Inferior parietal cortex (tissue), 1 donor: ENCODE measurements at regions not wholly inside any gene's neighbourhood (a gene's known extent, or its start where the extent isn't known, plus 50 kb on each side); places are given as distances from the start of the nearest gene placed in this dataset.
"Not testable (repeated sequence)": the region's sequence is repeated elsewhere in the genome, so short reads cannot be mapped to it uniquely, and the experiment has no call there.

Source experiments
- DNase-seq: peaks from one replicate; pipeline ENCODE4 v3.0.0-alpha.2; 2016; ENCODE audit errors: extremely low spot score

GRCh38 chr9:97103613-97104383 is 64.9 kb upstream of the CTSV start:
- not testable (repeated sequence) for DNase-seq

DNA sequence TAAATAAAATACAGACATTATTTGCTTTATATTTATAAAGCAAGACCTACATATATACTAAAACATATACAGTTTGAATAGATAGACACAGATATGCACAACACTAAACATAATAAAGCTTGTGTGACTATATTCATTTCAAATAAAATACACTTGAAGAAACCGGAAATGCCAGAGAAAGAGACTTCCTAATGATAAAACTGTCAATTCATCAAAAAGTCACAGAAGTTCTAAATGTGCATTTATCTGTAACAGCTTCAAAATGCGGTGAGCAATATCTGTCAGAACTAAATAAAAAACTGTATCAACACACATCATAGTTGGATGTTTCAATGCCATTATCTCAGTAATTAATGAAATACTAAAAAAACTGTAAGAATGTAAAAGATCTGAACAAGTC is 60.6 kb upstream of the CTSV start:
- DNase-seq: not testable (repeated sequence)

DNA sequence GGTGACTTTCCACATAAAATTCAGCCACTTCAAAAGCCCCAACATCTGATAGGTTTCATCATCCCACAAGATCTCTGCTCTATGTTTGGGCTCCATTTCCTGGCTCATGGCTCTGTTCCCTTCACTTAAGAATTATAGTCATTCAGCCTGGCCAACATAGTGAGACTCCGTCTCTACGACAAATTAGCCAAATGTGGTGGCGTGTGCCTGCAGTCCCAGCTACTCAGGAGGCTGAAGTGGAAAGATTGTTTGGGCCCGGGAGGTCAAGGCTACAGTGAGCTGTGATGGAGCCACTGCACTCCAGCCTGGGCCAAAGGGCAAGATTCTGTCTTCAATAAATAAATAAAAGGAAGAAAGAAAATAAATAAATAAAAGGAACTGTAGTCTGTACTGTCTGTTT is 57.9 kb upstream of the CTSV start:
- no peak for DNase-seq

- not testable (repeated sequence) for DNase-seq
Measured at GRCh38 chr9:97089361-97089760, 50.4 kb upstream of the CTSV start.
